ENCODE measurements at regions not wholly inside any gene's neighbourhood (a gene's known extent, or its start where the extent isn't known, plus 50 kb on each side); places are given as distances from the start of the nearest gene placed in this dataset.

GRCh38 chr13:97798171-97798821, 155.2 kb upstream of the IPO5 start:
- no peak overlapping the region for H3K9ac ChIP-seq
- no peaks in the 10 kb centered on the region for H3K9me2 ChIP-seq (ENCODE audit: insufficient read depth)
- 40 to 44% methylated on average over 7 of the region's 7 CpGs for WGBS, 2 experiments (ENCODE audit: low coverage in 1 of 2, low lambda C conversion rate in 2 of 2, missing lambda C conversion rate in 2 of 2)
- DNase-seq: peak; percentile 57
- H3K4me3 ChIP-seq: no peak overlapping the region
- H2AFZ ChIP-seq: no peak overlapping the region
- H3K79me2 ChIP-seq (ENCODE audit: insufficient read depth): no peaks in the 10 kb centered on the region
- in situ Hi-C loops (cut with MboI): no loop called here
- TF ChIP-seq EZH2 (IDR thresholded peaks at IDR 0.05; ENCODE audit: insufficient read depth, poor library complexity, severe bottlenecking): no peak
- no peak for TF ChIP-seq EZH2phosphoT487 (IDR thresholded peaks at IDR 0.05; ENCODE audit: insufficient read depth, low read depth)
- no peaks in the 10 kb centered on the region for H3K4me1 ChIP-seq (ENCODE audit: insufficient read depth)
- H3F3A ChIP-seq (ENCODE audit: insufficient read depth): no peaks in the 10 kb centered on the region
- no peaks in the 10 kb centered on the region for H4K20me1 ChIP-seq (ENCODE audit: insufficient read depth)
- H3K36me3 ChIP-seq (ENCODE audit: low read depth): no peaks in the 10 kb centered on the region
- H3K4me2 ChIP-seq (ENCODE audit: unreplicated experiment): no peak overlapping the region
- H3K27ac ChIP-seq: no peak overlapping the region
- no peaks in the 10 kb centered on the region for H3K9me3 ChIP-seq (ENCODE audit: low read depth)
- no peaks in the 10 kb centered on the region for H3K27me3 ChIP-seq (replicated peaks; ENCODE audit: insufficient read depth)

- peak overlapping the region; percentile 40 for H3K4me2 ChIP-seq (ENCODE audit: unreplicated experiment)
- no peak overlapping the region for H2AFZ ChIP-seq
- no peaks in the 10 kb centered on the region for H3K9me3 ChIP-seq (ENCODE audit: low read depth)
- no peak overlapping the region for H3K9ac ChIP-seq
- no peaks in the 10 kb centered on the region for H3K4me1 ChIP-seq (ENCODE audit: insufficient read depth)
- H3K9me2 ChIP-seq (ENCODE audit: insufficient read depth): no peaks in the 10 kb centered on the region
- no peak overlapping the region for H3K27ac ChIP-seq
- no peak overlapping the region for H3K4me3 ChIP-seq
- TF ChIP-seq EZH2 (IDR thresholded peaks at IDR 0.05; ENCODE audit: insufficient read depth, poor library complexity, severe bottlenecking) (no peak), EZH2phosphoT487 (IDR thresholded peaks at IDR 0.05; ENCODE audit: insufficient read depth, low read depth) (no peak)
- H3K27me3 ChIP-seq (replicated peaks; ENCODE audit: insufficient read depth): no peaks in the 10 kb centered on the region
- no peaks in the 10 kb centered on the region for H4K20me1 ChIP-seq (ENCODE audit: insufficient read depth)
- H3K79me2 ChIP-seq (ENCODE audit: insufficient read depth): no peaks in the 10 kb centered on the region
- DNase-seq: peak; percentile 55
- 46% methylated on average over 7 of the region's 7 CpGs for WGBS, 2 experiments (ENCODE audit: low coverage in 1 of 2, low lambda C conversion rate in 2 of 2, missing lambda C conversion rate in 2 of 2)
- H3F3A ChIP-seq (ENCODE audit: insufficient read depth): no peaks in the 10 kb centered on the region
- H3K36me3 ChIP-seq (ENCODE audit: low read depth): no peaks in the 10 kb centered on the region
- in situ Hi-C loops (cut with MboI): no loop called here
Observed at GRCh38 chr13:97798836-97799235, 154.6 kb upstream of the IPO5 start.

- WGBS, 2 experiments (ENCODE audit: low coverage in 1 of 2, low lambda C conversion rate in 2 of 2, missing lambda C conversion rate in 2 of 2): 58 to 59% methylated on average over 3 of the region's 3 CpGs
- Histone ChIP-seq H3K4me2 (ENCODE audit: unreplicated experiment) (no peak overlapping the region), H3K27ac (no peak overlapping the region), H3F3A (ENCODE audit: insufficient read depth) (no peaks in the 10 kb centered on the region), H3K4me3 (no peak overlapping the region), H3K9me3 (ENCODE audit: low read depth) (no peaks in the 10 kb centered on the region), H3K27me3 (replicated peaks; ENCODE audit: insufficient read depth) (no peaks in the 10 kb centered on the region; the same call in 1 of the 2 replicates), H3K79me2 (ENCODE audit: insufficient read depth) (no peaks in the 10 kb centered on the region), H4K20me1 (ENCODE audit: insufficient read depth) (no peaks in the 10 kb centered on the region), H3K4me1 (ENCODE audit: insufficient read depth) (no peaks in the 10 kb centered on the region), H3K9ac (no peak overlapping the region), H3K9me2 (ENCODE audit: insufficient read depth) (no peaks in the 10 kb centered on the region), H2AFZ (no peak overlapping the region), H3K36me3 (ENCODE audit: low read depth) (no peaks in the 10 kb centered on the region)
- no peak for DNase-seq
- no peak for TF ChIP-seq EZH2 (IDR thresholded peaks at IDR 0.05; ENCODE audit: insufficient read depth, poor library complexity, severe bottlenecking)
- no peak for TF ChIP-seq EZH2phosphoT487 (IDR thresholded peaks at IDR 0.05; ENCODE audit: insufficient read depth, low read depth)
- in situ Hi-C loops (cut with MboI): loop anchor here (25.0 kb wide), 2 partner anchors 440 to 790 kb away; no protein-coding TSS in a partner anchor
Observed at GRCh38 chr13:97802213-97802612, 151.3 kb upstream of the IPO5 start.

GRCh38 chr13:97809576-97809975, 143.9 kb upstream of the IPO5 start:
- DNase-seq: peak; percentile 47
- no peaks in the 10 kb centered on the region for H3K9me2 ChIP-seq (ENCODE audit: insufficient read depth)
- in situ Hi-C loops (cut with MboI): loop anchor here (25.0 kb wide), 2 partner anchors 447 to 797 kb away; no protein-coding TSS in a partner anchor
- H3K9me3 ChIP-seq (ENCODE audit: low read depth): no peaks in the 10 kb centered on the region
- H3K79me2 ChIP-seq (ENCODE audit: insufficient read depth): no peaks in the 10 kb centered on the region
- no peak overlapping the region for H3K4me3 ChIP-seq
- no peak overlapping the region for H3K27ac ChIP-seq
- TF ChIP-seq EZH2phosphoT487 (IDR thresholded peaks at IDR 0.05; ENCODE audit: insufficient read depth, low read depth) (no peak), EZH2 (IDR thresholded peaks at IDR 0.05; ENCODE audit: insufficient read depth, poor library complexity, severe bottlenecking) (no peak)
- no peaks in the 10 kb centered on the region for H3K36me3 ChIP-seq (ENCODE audit: low read depth)
- no peak overlapping the region for H3K4me2 ChIP-seq (ENCODE audit: unreplicated experiment)
- H3K27me3 ChIP-seq (replicated peaks; ENCODE audit: insufficient read depth): peaks cover 9% of the 10 kb centered on the region
- 26 to 39% methylated on average over 2 of the region's 2 CpGs for WGBS, 2 experiments (ENCODE audit: low coverage in 1 of 2, low lambda C conversion rate in 2 of 2, missing lambda C conversion rate in 2 of 2)
- H3K9ac ChIP-seq: no peak overlapping the region
- no peak overlapping the region for H2AFZ ChIP-seq
- no peaks in the 10 kb centered on the region for H3F3A ChIP-seq (ENCODE audit: insufficient read depth)
- H4K20me1 ChIP-seq (ENCODE audit: insufficient read depth): no peaks in the 10 kb centered on the region
- 0 out of 2 replicates have a peak, but pooled peaks cover 8% of the 10 kb centered on the region for H3K4me1 ChIP-seq (ENCODE audit: insufficient read depth)
